Ureter (tissue), 1 donor: ENCODE measurements at regions not wholly inside any gene's neighbourhood (a gene's known extent, or its start where the extent isn't known, plus 50 kb on each side); places are given as distances from the start of the nearest gene placed in this dataset.
"Not testable (repeated sequence)": the region's sequence is repeated elsewhere in the genome, so short reads cannot be mapped to it uniquely, and the experiment has no call there.

Experiments used
- DNase-seq: peaks from one replicate; pipeline ENCODE4 v3.0.0-alpha.2; 2020; ENCODE audit warnings: low spot score
- donor health status: DM: yes; HTN: yes; CAD: no.

DNA sequence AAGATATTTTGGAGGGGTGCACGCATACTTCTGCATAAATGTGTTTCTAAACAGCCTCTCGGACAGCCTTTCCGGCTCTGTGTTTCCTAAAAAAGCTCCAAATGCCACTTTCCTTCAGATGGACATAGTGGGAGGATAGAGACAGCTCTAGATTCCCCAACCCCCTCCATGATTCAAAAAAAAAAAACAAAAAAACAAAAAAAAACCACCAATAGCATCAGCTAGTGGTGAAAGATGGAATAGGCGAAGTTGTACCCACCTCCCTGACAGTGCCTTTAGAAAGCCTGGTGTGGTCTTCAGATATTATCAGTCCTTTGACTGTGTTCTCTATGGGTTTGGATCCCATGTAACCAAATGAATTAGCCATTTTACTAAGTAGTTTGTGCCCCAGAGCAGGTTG, 94.1 kb downstream of the PHETA1 start:
- no peak for DNase-seq

DNA sequence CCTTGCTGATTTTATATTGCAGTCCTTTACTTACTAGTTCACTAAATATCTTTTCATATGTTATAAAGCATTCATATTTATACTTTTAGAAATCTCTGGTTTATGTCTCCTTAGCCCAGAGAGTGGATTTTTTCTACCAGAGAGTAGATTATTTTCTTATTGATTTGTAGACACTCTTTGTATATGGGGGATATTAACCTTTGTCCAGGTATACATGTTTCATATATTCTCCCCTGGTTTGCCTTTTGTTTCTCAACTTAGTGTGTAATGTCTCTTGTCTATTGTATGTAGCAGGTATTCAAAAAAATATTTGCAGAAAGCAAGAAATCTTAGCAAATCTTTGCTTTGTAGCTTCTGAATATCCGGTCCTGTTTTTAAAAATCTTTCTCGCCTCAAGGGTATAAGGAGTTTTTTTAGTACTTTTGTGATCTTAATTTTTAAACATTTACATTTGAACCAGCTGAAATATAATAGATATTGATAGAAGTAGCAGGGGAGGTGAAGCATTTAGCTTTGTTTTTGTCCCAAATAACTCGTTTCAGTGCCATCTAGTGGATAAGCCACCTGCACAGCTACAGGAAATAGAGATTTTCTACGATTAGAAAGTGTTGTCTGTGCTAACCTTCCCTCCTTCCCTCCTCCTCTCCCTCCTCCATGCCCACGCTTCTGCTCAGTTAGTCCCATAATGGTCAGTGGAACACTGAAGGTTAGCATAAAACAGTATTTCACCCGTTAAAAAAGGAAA, 97.0 kb downstream of the PHETA1 start:
- no peak for DNase-seq

DNA sequence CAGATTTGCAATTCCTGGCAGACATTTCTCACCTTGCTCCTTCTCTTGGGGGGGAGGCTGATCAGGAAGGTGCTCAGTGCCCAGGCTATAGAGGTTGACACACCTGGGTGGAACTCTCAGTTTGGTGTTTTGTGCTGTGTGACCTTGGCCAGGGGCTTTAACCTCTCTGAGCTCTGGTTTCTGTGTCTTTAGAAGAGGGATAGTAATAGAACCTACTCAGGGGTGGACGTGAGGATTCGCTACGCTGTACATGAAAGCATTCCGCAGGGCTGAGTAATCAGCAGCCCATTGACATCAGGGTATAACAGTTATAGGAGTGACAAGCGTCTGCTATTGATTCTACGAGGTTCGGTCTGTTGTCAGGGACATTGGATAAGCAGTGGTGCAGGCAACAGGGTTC, 98.1 kb downstream of the PHETA1 start:
- DNase-seq = no peak

DNA sequence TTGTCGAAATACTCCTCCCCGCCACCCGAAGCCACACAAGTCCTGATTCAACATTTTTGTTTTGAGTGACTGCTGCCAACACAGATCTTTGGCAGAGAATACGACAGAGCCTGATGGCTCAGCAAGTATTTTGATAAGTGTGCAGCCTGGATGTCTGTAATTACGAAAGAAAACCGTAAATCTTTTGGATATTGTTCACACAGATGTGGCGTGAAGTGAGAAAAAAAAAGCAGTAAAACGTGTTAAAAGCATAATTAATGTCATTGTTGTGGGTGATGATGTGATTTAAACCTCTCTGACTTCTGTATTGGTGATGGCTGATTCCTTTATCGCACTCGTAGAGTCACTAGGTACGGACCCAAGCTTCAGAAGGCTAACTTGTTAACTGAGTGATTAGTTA, 98.7 kb downstream of the PHETA1 start:
- DNase-seq = no peak

DNA sequence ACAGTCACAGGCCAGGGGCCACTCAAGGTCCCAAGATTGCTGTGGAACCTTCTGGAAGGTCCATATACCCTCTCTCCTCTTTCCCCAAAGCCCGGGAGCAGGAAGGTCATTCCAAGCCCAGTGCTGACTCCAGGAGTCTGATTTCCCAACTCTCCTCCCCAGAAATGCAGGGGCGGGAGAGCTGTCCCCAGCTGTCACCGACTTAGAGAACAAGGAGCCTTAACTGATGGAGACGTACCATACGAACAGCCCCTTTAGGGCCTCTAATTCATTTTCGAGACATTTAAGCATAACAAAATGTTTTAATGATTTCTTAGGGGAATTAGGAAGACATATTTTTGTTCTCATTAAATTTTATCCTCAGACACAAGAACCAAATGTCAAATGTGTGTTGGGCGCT, 99.2 kb downstream of the PHETA1 start:
- DNase-seq = no peak

DNA sequence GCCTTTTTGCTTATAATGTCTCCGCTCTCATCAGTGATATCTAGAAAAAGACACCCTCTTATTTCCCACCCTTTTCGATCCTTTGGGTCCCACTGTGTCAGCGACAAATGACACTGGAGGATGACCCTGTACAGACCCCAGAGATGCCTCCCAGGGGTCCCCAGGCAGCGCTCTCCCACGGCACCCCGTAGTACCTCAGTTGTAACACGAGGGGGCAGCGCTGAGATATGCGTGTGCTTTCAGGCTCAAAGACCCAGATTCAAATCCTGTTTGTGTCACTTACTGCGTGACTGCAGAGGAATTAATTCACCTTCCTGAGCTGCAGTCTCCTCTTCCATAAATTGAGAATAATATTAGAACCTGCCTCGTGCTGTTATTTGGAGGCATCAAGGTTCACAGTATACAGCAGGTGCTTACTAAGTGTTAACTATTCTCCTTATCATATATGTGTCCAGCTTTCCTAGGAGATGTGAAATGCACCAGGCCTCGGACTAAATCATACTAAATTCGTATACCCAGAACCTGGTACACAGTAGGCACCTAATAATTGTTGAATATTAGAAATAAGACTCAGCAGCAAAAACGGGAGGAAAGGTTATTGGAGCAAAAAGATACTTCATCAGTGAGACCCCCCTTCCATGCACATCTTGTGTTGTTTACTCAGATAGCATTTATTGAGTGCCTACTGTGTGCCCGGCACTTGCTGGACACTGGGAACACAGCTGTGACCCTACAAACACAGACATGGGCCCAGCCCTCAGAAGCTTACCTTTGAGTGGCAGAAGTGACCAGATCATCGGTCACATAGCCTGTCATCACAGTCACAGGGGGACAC, 99.9 kb downstream of the PHETA1 start:
- no peak for DNase-seq

DNA sequence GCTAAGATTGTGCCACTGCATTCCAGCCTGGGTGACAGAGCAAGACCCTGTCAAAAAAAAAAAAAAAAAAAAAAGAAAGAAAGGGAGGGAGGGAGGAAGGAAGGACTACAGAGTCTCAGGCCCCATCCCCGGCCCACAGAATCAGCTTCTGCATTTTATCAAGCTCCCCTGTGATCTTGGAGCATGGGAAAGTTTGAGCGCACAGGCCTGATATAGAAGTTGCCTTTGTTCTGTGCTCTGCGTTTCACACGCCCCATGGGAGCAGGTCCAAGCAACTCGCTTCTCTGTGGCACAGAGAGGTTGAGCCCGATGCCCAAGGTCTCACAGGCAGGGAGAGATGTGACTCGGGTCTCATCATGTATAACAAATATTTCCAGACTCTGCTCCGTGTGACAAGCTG, 101.8 kb downstream of the PHETA1 start:
- DNase-seq = no peak

DNA sequence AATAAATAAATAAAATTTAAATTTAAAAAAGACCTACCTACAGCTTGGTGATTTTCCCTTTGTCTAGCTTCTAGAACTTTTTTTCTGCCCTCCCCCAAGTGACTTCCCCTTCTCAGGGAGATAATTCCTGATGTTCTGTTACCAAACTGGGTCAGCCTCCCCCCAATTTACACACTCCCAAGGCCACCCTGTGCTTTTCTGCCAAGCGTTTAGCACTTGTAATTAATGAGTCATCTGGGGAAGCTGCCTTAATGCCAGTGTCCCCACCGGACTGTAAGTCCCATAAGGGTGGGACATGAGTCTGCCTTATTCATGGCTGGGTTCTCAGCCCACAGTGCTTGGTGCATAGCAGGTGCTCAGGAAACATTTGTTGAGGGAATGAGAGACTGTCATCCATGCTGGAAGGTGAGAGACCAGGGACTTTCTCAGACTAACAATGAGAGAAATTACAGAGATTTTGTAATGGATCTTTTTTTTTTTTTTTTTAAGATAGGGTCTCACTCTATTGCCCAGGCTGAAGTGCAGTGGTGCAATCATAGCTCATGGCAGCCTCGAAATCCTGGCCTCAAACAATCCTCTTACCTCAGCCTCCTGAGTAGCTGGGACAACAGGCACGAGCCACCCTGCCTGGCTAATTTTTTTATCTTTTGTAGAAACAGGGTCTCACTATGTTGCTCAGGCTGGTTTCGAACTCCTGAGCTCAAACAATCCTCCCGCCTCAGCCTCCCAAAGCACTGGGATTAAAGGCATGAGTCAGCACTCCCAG, 106.8 kb downstream of the PHETA1 start:
- DNase-seq = no peak

DNA sequence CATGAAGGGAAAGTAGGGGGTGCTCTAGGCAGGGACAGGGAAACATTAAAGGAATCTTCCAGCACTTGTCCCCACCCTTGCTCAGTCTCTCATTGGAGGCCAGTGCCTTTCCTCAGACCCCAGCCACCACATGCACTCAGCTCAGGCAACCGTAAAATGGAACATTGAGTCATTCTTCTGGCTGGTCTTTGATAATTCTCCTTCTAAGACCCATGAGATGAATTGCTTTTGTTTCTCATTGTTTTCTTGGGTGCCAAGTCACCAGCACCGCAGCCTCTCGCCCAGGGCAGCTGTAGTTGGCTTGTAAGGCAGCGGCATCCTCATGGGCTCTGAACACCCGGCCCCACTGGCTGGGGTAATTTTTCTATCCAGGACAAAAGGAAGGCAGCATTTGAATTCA, 108.2 kb downstream of the PHETA1 start:
- DNase-seq = no peak

DNA sequence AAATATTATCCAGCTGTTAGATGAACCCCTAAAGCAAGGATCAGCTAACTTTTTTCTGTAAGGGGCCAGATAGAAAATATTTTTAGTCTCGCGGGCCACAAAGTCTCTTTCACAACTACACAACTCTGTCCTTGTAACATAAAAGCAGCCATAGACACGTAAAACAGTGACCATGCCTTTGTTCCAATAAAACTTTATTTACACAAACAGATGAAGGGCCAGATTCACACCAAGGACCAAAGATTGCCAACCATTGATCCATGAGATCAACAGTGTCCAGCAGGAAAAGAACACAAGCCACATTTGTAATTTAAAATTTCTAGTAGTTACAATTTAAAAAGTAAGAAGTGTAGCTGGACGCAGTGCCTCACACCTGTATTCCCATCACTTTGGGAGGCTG, 109.7 kb downstream of the PHETA1 start:
- DNase-seq = no peak

DNA sequence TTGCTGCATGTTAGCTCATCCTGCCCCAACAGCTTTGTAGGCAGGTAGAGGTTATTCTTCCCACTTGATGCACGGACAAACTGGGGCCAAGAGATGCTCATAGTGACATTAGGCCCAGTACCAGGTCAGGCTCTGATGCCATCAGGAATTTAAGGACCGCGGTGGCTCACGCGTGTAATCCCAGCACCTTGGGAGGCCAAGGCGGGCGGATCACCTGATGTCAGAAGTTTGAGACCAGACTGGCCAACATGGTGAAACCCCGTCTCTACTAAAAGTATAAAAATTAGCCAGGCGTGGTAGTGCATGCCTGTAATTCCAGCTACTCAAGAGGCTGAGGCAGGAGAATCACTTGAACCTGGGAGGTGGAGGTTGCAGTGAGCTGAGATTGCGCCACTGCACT, 110.8 kb downstream of the PHETA1 start:
- not testable (repeated sequence) for DNase-seq

DNA sequence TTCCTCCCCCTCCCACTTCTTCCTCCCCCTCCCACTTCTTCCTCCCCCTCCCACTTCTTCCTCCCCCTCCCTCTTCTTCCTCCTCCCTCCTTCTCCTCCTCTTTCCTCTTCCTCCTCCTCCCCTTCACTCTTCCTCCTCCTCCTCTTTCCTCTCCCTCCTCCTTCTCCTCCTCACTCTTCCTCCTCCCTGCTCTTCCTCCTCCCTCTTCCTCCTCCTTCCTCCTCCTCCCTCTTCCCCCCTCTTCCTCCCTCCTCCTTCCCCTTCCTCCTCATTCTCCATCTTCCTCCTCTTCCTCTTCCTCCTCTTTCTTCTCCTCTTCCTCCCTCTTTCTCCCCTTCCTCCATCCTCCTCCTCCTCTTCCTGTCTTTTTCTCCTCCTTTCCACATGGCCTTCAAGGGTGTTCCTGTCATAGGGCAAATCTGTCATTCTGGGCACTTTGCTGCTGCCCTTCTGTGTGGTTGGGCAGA, 111.4 kb downstream of the PHETA1 start:
- no peak for DNase-seq

DNA sequence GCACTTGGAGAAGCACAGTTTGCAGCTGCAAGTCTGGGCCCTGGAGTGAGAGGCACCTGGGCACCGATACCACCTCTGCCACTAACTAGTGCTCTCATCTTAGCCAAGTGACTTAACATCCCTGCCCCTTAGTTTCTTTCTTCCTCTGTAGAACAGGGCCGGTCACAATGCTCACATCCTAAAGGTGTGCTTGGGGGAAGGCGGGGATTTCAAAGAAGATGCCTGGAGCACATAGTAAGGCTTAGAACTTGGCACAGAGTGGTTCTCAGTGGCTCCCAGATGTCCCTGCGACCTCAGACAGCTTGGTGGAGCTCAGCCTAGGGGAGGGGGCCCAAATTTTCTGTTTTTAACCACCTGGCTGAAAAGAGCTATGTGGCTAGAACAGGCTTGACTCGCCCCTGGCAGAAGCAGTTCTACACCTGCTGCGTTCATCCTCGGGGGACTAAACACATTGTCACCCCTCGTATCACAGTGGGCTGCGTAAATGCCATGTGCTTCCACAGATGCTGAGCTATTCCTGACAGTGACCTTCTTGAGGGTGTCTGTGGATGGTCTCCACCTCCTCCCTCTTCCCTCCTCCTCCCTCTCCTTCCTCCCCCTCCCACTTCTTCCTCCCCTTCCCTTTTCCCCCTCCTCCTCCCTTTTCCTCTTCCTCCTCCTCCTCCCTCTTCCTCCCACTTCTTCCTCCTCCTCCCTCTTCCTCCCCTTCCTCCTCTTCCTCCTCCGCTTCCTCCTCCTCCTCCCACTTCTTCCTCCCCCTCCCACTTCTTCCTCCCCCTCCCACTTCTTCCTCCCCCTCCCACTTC, 112.1 kb downstream of the PHETA1 start:
- no peak for DNase-seq

DNA sequence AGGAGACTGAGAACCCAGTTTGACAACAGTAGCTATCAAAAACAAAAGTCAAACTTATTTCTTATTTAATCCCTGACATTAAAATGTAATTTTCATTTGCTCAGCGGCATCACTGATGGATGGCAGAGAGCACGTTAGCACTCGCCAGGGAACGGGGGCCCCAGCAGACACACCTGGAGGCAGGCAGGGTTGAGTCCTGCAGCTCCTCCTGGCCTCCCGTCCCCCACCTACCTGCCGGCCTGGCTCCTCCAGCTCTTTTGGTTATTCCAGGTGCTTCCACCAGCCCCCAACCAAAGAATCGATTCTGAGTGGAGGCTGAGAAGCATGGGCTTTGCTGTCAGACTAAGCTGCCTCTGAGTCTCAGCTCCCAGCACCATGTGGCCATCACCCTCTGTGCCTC, 113.6 kb downstream of the PHETA1 start:
- no peak for DNase-seq

DNA sequence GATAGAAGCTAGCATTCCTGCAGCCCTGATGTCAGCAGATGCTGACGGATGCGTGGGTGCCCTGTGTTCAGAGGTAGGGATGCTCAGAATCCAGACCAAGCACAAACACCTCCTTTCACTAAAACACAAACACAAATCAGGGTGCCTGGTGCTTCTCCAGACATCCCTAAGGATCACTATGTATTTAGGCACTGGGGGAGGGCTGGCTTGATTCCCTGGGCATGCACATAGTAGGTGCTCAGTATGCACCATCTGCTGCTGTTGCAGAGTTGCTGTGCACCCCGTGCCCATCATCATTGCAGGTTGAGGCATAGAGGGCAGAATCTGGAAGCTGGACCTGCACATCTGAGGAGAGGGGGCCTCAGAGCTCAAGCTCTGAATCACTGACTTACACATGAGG, 114.8 kb downstream of the PHETA1 start:
- no peak for DNase-seq

DNA sequence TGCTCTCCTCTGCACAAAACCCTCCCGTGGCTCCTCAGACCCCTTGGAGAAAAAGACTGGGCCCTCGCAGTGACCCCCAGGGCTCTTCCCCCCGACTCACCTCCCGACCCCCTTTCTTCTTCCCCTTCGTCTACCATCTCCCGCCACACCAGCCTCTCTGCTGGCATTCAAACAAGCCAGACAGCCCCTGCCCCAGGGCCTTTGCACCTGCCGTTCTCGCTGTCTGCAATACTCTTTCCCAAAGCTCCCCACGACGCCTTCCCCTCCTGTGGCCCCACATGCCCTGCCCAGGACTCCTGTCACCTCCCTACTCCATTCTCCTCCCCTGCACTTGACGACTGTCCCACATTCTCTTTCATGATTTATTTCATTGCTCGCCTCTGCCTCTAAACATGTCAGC, 115.7 kb downstream of the PHETA1 start:
- DNase-seq = no peak

DNA sequence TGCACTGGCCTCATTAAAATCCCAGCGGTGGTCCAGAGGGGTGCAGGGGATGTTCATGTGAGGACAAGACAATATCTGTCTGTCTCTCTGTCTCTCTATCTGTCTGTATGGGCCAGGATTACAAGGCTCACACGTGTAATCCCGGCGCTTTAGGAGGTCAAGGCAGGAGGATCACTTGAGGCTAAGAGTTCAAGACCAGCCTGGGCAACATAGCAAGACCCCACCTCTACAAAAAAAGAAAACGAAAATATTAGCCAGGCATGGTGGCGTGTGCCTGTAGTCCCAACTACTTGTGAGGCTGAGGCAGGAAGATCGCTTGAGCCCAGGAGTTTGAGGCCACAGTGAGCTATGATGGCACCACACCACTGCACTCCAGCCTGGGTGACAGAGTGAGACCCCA, 117.1 kb downstream of the PHETA1 start:
- no peak for DNase-seq

DNA sequence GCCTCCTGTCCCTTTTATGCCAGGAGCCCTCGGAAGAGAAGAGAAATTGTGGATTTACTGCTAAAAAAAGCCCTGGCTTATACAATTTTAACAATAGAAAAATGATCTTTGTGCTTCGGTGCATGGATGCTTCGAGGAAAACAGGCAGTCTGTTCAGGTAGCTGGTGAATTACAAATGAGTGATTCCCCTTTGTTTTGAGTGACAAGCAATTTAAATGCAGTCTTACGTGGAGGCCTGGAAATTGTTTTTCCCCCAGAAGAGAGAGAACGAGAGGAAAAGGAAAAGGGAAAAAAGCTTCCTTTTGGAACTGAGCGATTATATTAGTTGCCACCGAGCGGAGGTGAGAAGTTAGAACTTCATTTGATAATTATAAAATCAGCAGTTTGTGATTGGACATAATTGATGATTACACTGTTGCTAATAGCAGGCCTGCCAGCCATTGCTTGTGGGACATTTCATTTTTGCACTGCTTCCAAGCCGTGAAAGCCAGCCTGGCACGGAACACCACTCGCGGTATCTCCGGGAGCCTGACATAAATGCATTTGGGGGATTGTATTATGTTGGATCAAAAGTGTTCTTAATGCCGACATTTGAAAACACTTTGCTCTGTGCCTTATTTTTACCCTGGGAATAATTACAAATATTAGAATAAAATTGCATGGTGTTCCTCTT, 117.7 kb downstream of the PHETA1 start:
- no peak for DNase-seq

DNA sequence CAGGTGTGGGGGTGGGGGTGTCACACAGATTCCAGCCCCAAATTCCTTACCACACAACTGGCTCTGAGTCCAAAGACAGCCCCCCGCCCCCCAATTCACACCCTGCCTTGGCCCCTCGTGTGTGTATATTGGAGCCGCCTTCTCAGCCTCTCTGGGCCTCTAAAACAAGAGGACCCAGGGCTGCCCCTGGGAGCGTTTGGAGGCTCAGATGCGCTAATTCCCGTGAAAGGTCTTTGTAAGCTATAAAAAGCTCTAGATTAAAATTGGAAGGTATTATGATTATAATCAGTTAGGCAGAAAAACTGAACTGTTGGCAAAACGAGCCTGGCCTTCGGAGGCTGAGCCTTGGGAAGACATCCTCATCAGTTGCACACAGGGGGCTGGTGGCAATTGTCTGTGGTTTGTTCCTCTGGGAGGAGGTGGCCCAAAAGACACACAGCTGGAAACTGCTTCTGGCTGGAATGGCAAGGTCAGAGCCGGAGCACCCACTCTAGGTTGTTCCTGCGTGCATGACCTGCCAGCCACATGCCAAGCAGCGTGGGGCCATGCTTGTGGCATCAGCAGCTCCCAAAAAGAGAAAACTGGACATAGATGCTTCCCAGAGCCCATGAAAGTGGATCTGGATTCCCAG, 118.5 kb downstream of the PHETA1 start:
- no peak for DNase-seq

DNA sequence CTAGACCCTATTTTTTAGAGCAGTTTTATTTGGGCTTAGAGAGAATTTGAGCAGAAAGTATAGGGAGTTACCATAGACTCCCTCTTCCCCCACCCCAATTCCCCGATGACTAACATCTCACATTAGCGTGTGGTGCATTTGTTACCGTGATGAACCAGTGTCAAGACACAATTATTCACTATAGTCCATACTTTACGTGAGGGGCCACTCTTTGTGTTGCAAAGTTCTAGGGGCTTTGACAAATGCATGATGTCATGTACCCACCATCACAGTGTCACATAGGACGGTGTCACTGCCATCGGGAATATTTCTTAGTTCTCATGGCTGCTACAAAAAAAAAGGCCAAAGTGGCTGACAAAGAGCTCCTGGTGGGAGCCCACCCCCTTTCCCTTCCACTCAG, 119.1 kb downstream of the PHETA1 start:
- no peak for DNase-seq

DNA sequence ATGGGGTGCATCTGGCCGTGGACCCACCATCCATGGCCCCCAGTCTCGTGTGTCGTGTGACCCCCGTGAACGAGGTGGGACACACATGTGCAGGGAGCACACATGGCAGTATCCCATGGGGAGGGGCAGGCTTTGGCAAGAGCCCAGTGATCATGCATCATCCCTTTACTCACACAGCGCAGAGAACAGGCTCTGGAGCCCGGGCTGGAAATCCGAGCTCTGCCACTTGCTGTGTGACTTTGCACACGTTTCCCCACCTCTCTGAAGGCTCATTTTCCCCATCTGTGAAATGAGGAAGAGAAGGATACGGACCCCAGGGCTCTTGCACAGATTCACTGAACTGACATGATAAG, 119.9 kb downstream of the PHETA1 start:
- DNase-seq = no peak
